DND-41 (cell line): ENCODE measurements at regions not wholly inside any gene's neighbourhood (a gene's known extent, or its start where the extent isn't known, plus 50 kb on each side); places are given as distances from the start of the nearest gene placed in this dataset.

Experiments
- ATAC-seq: fragments of 200-7000 bp; cut with Tn5 transposase; 3 replicates; pipeline ENCODE4 v1.9.1; 2021; ENCODE audit warnings: low read depth; ENCODE audit not compliant: insufficient read depth
- DNase-seq: peaks from one replicate; pipeline ENCODE4 v3.0.0-alpha.2; 2020
- H2AFZ ChIP-seq: 2 replicates; pipeline ENCODE4 v1.6.0; 2012; ENCODE audit warnings: low read depth, low read length
- H3K27ac ChIP-seq: 2 replicates; pipeline ENCODE4 v1.5.1; 2012; ENCODE audit warnings: low read length, inconsistent platforms
- H3K27me3 ChIP-seq: fragments of 200-600 bp; sonication (generic); 2 replicates; pipeline ENCODE4 v1.6.0; 2012; ENCODE audit warnings: low read length, mild to moderate bottlenecking, inconsistent platforms; ENCODE audit not compliant: insufficient read depth, poor library complexity
- H3K36me3 ChIP-seq: 2 replicates; pipeline ENCODE4 v1.5.1; 2012; ENCODE audit warnings: low read length, inconsistent platforms; ENCODE audit not compliant: insufficient read depth
- H3K4me1 ChIP-seq: 2 replicates; pipeline ENCODE4 v1.5.1; 2012; ENCODE audit warnings: mild to moderate bottlenecking, low read length; ENCODE audit not compliant: insufficient read depth
- H3K4me2 ChIP-seq: 2 replicates; pipeline ENCODE4 v1.6.0; 2012; ENCODE audit warnings: mild to moderate bottlenecking, moderate library complexity, low read length, inconsistent platforms; ENCODE audit not compliant: insufficient read depth
- H3K4me3 ChIP-seq, 2 experiments: fragments of 200-600 bp in 1 of 2; shearing (Covaris generic) in 1 of 2; 2 replicates each; pipeline ENCODE4 v1.5.1; 2012 to 2016; ENCODE audit warnings: inconsistent platforms in 2 of 2, low read length in 2 of 2, mild to moderate bottlenecking in 2 of 2, low read depth in 1 of 2, moderate library complexity in 1 of 2
- H3K79me2 ChIP-seq: 2 replicates; pipeline ENCODE4 v1.6.0; 2012; ENCODE audit warnings: low read length, inconsistent platforms; ENCODE audit not compliant: insufficient read depth
- H3K9ac ChIP-seq: 2 replicates; pipeline ENCODE4 v1.6.0; 2012; ENCODE audit warnings: low read depth, mild to moderate bottlenecking, inconsistent platforms, low read length, moderate library complexity
- H3K9me3 ChIP-seq: 2 replicates; pipeline ENCODE4 v1.5.1; 2012; ENCODE audit warnings: low read length, moderate library complexity, mild to moderate bottlenecking, inconsistent platforms; ENCODE audit not compliant: insufficient read depth, severe bottlenecking
- H4K20me1 ChIP-seq: 2 replicates; pipeline ENCODE4 v1.6.0; 2012; ENCODE audit warnings: low read length; ENCODE audit not compliant: insufficient read depth
- CTCF ChIP-seq: IDR thresholded peaks from 2 replicates; pipeline ENCODE4 v1.5.1; 2012; ENCODE audit warnings: borderline replicate concordance, low read length, moderate library complexity, mild to moderate bottlenecking; ENCODE audit not compliant: poor library complexity, severe bottlenecking; ENCODE audit errors: extremely low read depth
- EZH2 ChIP-seq: IDR thresholded peaks from 3 replicates; pipeline ENCODE4 v1.6.1; 2012; ENCODE audit warnings: borderline replicate concordance, low read depth, mild to moderate bottlenecking, moderate library complexity, low read length, inconsistent platforms; ENCODE audit not compliant: severe bottlenecking

- DNase-seq, result no peak
- Histone ChIP-seq H3K27me3 (no peaks in the 10 kb centered on the region), H3K4me3 (no peak overlapping the region), H3K27ac (no peak overlapping the region), H3K79me2 (no peaks in the 10 kb centered on the region), H3K4me1 (no peaks in the 10 kb centered on the region), H3K36me3 (no peaks in the 10 kb centered on the region), H3K9ac (no peak overlapping the region), H3K9me3 (no peaks in the 10 kb centered on the region), H2AFZ (no peak overlapping the region), H3K4me2 (no peak overlapping the region), H4K20me1 (no peaks in the 10 kb centered on the region)
- TF ChIP-seq CTCF (no peak), EZH2 (no peak)
- no peak for ATAC-seq
These were observed 1639.0 kb upstream of the IGFBP7 start for GRCh38 chr4:58749206-58749605.

- DNase-seq (no peak), ATAC-seq (no peak)
- Histone ChIP-seq H3K27me3 (no peaks in the 10 kb centered on the region), H3K4me2 (no peak overlapping the region), H3K4me1 (no peaks in the 10 kb centered on the region), H3K36me3 (no peaks in the 10 kb centered on the region), H2AFZ (no peak overlapping the region), H3K9ac (no peak overlapping the region), H3K4me3 (no peak overlapping the region), H3K9me3 (no peaks in the 10 kb centered on the region), H3K79me2 (no peaks in the 10 kb centered on the region), H3K27ac (no peak overlapping the region), H4K20me1 (no peaks in the 10 kb centered on the region)
- no peak for TF ChIP-seq EZH2
- no peak for TF ChIP-seq CTCF
These were observed 1630.7 kb upstream of the IGFBP7 start for GRCh38 chr4:58740897-58741296.

- Histone ChIP-seq H3K27me3 (no peaks in the 10 kb centered on the region), H3K79me2 (no peaks in the 10 kb centered on the region), H3K4me1 (no peaks in the 10 kb centered on the region), H3K4me3 (no peak overlapping the region), H3K27ac (no peak overlapping the region), H3K4me2 (no peak overlapping the region), H3K9ac (no peak overlapping the region), H3K36me3 (no peaks in the 10 kb centered on the region), H2AFZ (no peak overlapping the region), H3K9me3 (no peaks in the 10 kb centered on the region), H4K20me1 (no peaks in the 10 kb centered on the region)
- ATAC-seq (no peak), DNase-seq (no peak)
- TF ChIP-seq EZH2 (no peak), CTCF (no peak)
These were observed 1629.1 kb upstream of the IGFBP7 start for GRCh38 chr4:58739275-58739674.

- Histone ChIP-seq H3K9ac (no peak overlapping the region), H2AFZ (no peak overlapping the region), H3K4me1 (no peaks in the 10 kb centered on the region), H3K4me2 (no peak overlapping the region), H3K36me3 (no peaks in the 10 kb centered on the region), H4K20me1 (no peaks in the 10 kb centered on the region), H3K4me3 (no peak overlapping the region), H3K27me3 (no peaks in the 10 kb centered on the region), H3K9me3 (no peaks in the 10 kb centered on the region), H3K79me2 (no peaks in the 10 kb centered on the region), H3K27ac (no peak overlapping the region)
- DNase-seq (no peak), ATAC-seq (no peak)
- TF ChIP-seq EZH2, result no peak
- TF ChIP-seq CTCF, result no peak
These were observed 1628.2 kb upstream of the IGFBP7 start for GRCh38 chr4:58738375-58738774.
